Neural cell (in vitro differentiated cells): ENCODE measurements at regions not wholly inside any gene's neighbourhood (a gene's known extent, or its start where the extent isn't known, plus 50 kb on each side); places are given as distances from the start of the nearest gene placed in this dataset.

Experiments used
- H2AFZ ChIP-seq: fragments of 200-600, 300-800 bp; sonication (generic), shearing (Covaris generic); 2 replicates; pipeline ENCODE4 v1.6.0; 2014; ENCODE audit warnings: low read depth, mild to moderate bottlenecking, antibody characterized with exemption, low read length, moderate library complexity
- H3F3A ChIP-seq: fragments of 200-600 bp; shearing (Covaris generic); 2 replicates; pipeline ENCODE4 v1.6.1; 2016; ENCODE audit warnings: mild to moderate bottlenecking, moderate library complexity, mixed read lengths, antibody characterized with exemption, low read length; ENCODE audit not compliant: insufficient read depth, poor library complexity, severe bottlenecking
- H3K27ac ChIP-seq: fragments of 200-600, 300-800 bp; sonication (generic), shearing (Covaris generic); 2 replicates; pipeline ENCODE4 v1.5.1; 2014; ENCODE audit warnings: mild to moderate bottlenecking, low read length, moderate library complexity
- H3K27me3 ChIP-seq: fragments of 300-800, 200-600 bp; sonication (generic), shearing (Covaris generic); 2 replicates; pipeline ENCODE4 v1.6.0; 2014; ENCODE audit warnings: mild to moderate bottlenecking, low read depth, low read length, moderate library complexity; ENCODE audit not compliant: insufficient read depth
- H3K36me3 ChIP-seq: fragments of 300-800, 200-600 bp; sonication (generic), shearing (Covaris generic); 2 replicates; pipeline ENCODE4 v1.5.1; 2014; ENCODE audit warnings: mild to moderate bottlenecking, antibody characterized with exemption, low read length, moderate library complexity; ENCODE audit not compliant: insufficient read depth
- H3K4me2 ChIP-seq: fragments of 300-800, 200-600 bp; sonication (generic), shearing (Covaris generic); 2 replicates; pipeline ENCODE4 v1.6.0; 2014; ENCODE audit warnings: mild to moderate bottlenecking, low read length
- H3K4me3 ChIP-seq: fragments of 300-800, 200-600 bp; sonication (generic), shearing (Covaris generic); 2 replicates; pipeline ENCODE4 v1.5.1; 2014; ENCODE audit warnings: mild to moderate bottlenecking, low read length, moderate library complexity
- H3K79me2 ChIP-seq: fragments of 200-600 bp; shearing (Covaris generic); replicated peaks from 2 replicates; pipeline ENCODE4 v1.6.0; 2014; ENCODE audit warnings: mild to moderate bottlenecking, low read length, moderate library complexity; ENCODE audit not compliant: insufficient read depth
- H3K9ac ChIP-seq: fragments of 300-800, 200-600 bp; sonication (generic), shearing (Covaris generic); 2 replicates; pipeline ENCODE4 v1.6.1; 2016; ENCODE audit warnings: mild to moderate bottlenecking, low read length, mixed read lengths
- H3K9me2 ChIP-seq: fragments of 200-600 bp; shearing (Covaris generic); 2 replicates; pipeline ENCODE4 v1.6.1; 2016; ENCODE audit warnings: mild to moderate bottlenecking, low read length, mixed read lengths; ENCODE audit not compliant: insufficient read depth
- H3K9me3 ChIP-seq: fragments of 200-600, 300-800 bp; sonication (generic), shearing (Covaris generic); 2 replicates; pipeline ENCODE4 v1.6.1; 2016; ENCODE audit warnings: mild to moderate bottlenecking, mixed run types, low read length, moderate library complexity, mixed read lengths
- H4K20me1 ChIP-seq: fragments of 200-600 bp; shearing (Covaris generic); 2 replicates; pipeline ENCODE4 v1.6.1; 2016; ENCODE audit warnings: mild to moderate bottlenecking, mixed run types; ENCODE audit not compliant: insufficient read depth
- EP300 ChIP-seq: fragments of 450-650 bp; conservative IDR thresholded peaks from 2 replicates; pipeline ENCODE4 v1.6.1; 2014; ENCODE audit warnings: antibody characterized with exemption, mild to moderate bottlenecking, moderate library complexity; ENCODE audit not compliant: poor library complexity, severe bottlenecking
- EZH2 ChIP-seq: fragments of 200-600, 300-800 bp; shearing (Covaris generic), sonication (generic); IDR thresholded peaks from 2 replicates; pipeline ENCODE4 v1.6.1; 2014; ENCODE audit warnings: antibody characterized with exemption, low read length, borderline replicate concordance, mild to moderate bottlenecking; ENCODE audit not compliant: insufficient read depth, poor library complexity, severe bottlenecking
- MXI1 ChIP-seq: fragments of 450-650 bp; conservative IDR thresholded peaks from 2 replicates; pipeline ENCODE4 v1.6.1; 2014; ENCODE audit warnings: antibody characterized with exemption, mild to moderate bottlenecking; ENCODE audit not compliant: poor library complexity, severe bottlenecking
- POLR2AphosphoS5 ChIP-seq: IDR thresholded peaks from 2 replicates; pipeline ENCODE4 v1.6.1; 2012
- RAD21 ChIP-seq: fragments of 450-650 bp; conservative IDR thresholded peaks from 2 replicates; pipeline ENCODE4 v1.6.1; 2014; ENCODE audit warnings: antibody characterized with exemption, mild to moderate bottlenecking, moderate library complexity
- SMC3 ChIP-seq: fragments of 450-650 bp; conservative IDR thresholded peaks from 2 replicates; pipeline ENCODE4 v1.6.1; 2014; ENCODE audit warnings: antibody characterized with exemption, mild to moderate bottlenecking, moderate library complexity; ENCODE audit not compliant: poor library complexity
- TAF1 ChIP-seq: IDR thresholded peaks from 2 replicates; pipeline ENCODE4 v1.6.1; 2012; ENCODE audit warnings: low read depth
- TF ChIP-seq, protein P1 (sequence below): fragments of 450-650 bp; IDR thresholded peaks from 2 replicates; pipeline ENCODE4 v1.5.1; 2014; ENCODE audit warnings: antibody characterized with exemption, mild to moderate bottlenecking, moderate library complexity; ENCODE audit not compliant: poor library complexity, severe bottlenecking
- TF ChIP-seq, protein P2 (sequence below): IDR thresholded peaks from 2 replicates; pipeline ENCODE4 v1.6.1; 2012; ENCODE audit warnings: borderline replicate concordance

DNA sequence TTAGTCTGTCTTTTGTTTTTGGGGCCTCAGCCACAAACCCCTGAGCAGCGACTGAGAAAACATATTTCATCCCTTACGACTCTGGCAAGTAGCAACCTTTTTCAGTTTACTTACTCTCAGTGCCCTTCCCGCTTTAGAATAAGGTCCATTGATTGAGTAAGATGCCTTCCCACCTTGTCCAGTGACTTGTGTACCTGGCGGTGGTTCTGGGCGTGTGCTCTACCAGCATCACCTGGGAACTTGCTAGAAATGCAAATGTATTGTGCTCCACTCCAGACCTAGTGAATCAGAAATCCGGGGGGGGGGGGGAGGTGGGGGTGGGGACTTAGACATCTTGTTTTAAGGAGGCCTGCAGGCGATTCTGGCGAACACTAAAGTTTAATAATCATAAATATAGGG is 72.1 kb downstream of the S1PR1 start:
- Histone ChIP-seq H3K9me3 (no peaks in the 10 kb centered on the region), H3K4me2 (no peak overlapping the region), H3K27ac (no peak overlapping the region), H4K20me1 (no peaks in the 10 kb centered on the region), H2AFZ (no peak overlapping the region), H3K9me2 (no peaks in the 10 kb centered on the region), H3K4me3 (peak overlapping the region; percentile 61), H3K36me3 (no peaks in the 10 kb centered on the region), H3K9ac (no peak overlapping the region), H3F3A (no peaks in the 10 kb centered on the region), H3K79me2 (no peaks in the 10 kb centered on the region), H3K27me3 (no peaks in the 10 kb centered on the region)
- TF ChIP-seq EZH2 (no peak), MXI1 (no peak), EP300 (no peak), POLR2AphosphoS5 (no peak), TAF1 (no peak), RAD21 (no peak), SMC3 (no peak)
- TF ChIP-seq, protein P1, sequence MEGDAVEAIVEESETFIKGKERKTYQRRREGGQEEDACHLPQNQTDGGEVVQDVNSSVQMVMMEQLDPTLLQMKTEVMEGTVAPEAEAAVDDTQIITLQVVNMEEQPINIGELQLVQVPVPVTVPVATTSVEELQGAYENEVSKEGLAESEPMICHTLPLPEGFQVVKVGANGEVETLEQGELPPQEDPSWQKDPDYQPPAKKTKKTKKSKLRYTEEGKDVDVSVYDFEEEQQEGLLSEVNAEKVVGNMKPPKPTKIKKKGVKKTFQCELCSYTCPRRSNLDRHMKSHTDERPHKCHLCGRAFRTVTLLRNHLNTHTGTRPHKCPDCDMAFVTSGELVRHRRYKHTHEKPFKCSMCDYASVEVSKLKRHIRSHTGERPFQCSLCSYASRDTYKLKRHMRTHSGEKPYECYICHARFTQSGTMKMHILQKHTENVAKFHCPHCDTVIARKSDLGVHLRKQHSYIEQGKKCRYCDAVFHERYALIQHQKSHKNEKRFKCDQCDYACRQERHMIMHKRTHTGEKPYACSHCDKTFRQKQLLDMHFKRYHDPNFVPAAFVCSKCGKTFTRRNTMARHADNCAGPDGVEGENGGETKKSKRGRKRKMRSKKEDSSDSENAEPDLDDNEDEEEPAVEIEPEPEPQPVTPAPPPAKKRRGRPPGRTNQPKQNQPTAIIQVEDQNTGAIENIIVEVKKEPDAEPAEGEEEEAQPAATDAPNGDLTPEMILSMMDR, result no peak
- TF ChIP-seq, protein P2, sequence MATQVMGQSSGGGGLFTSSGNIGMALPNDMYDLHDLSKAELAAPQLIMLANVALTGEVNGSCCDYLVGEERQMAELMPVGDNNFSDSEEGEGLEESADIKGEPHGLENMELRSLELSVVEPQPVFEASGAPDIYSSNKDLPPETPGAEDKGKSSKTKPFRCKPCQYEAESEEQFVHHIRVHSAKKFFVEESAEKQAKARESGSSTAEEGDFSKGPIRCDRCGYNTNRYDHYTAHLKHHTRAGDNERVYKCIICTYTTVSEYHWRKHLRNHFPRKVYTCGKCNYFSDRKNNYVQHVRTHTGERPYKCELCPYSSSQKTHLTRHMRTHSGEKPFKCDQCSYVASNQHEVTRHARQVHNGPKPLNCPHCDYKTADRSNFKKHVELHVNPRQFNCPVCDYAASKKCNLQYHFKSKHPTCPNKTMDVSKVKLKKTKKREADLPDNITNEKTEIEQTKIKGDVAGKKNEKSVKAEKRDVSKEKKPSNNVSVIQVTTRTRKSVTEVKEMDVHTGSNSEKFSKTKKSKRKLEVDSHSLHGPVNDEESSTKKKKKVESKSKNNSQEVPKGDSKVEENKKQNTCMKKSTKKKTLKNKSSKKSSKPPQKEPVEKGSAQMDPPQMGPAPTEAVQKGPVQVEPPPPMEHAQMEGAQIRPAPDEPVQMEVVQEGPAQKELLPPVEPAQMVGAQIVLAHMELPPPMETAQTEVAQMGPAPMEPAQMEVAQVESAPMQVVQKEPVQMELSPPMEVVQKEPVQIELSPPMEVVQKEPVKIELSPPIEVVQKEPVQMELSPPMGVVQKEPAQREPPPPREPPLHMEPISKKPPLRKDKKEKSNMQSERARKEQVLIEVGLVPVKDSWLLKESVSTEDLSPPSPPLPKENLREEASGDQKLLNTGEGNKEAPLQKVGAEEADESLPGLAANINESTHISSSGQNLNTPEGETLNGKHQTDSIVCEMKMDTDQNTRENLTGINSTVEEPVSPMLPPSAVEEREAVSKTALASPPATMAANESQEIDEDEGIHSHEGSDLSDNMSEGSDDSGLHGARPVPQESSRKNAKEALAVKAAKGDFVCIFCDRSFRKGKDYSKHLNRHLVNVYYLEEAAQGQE, result no peak

DNA sequence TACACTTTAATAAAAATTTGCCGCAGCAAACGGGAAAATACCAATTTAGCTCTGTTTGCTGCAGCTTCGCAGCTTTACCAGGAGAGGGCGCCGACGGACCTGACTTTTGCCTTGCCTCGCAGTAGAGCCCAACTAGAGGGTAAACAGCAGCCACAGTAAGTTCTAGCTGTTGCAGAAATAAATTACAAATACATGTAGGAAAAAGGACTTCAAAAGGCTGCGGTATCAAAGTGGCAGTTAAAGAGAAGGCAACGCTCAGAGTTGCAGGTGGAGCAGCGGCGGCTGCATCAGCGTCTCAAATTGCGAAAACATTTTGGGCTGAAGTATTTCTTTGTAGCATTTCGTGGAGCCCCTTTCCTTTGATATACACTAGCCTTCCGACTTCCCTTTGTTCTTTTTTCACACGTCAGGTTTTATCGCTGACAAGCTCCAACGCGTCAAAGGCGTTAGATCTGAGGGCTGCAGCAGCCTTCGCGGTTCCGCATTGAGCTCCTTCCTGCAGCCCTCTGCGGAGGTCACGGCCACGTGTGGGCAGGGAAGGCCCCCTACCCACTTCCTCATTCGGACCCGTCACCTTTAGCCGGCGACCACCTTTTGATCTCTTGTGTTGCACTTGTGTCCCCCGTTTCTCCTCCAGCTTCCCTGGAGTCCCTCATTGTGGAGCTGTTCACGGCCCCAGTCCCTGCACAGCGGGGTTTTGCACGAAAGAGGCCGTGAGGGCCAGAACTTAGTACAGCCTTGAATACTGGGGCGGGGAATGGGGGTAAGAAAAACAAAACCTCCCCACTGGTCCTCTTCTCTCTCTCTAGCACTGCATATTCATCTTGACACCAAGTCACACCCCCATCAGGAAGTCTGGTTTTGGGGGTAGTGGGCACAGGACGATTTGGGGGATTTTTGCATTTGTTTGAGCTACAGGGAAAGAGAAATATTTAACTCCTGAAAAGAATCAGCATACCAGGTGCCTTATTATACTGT is 72.8 kb downstream of the S1PR1 start:
- Histone ChIP-seq H2AFZ (peak overlapping the region; percentile 15), H3K9ac (peak overlapping the region; percentile 59), H3K4me3 (peak overlapping the region; percentile 61), H3K36me3 (no peaks in the 10 kb centered on the region), H4K20me1 (no peaks in the 10 kb centered on the region), H3K4me2 (peak overlapping the region; percentile 10), H3K79me2 (no peaks in the 10 kb centered on the region), H3K27me3 (no peaks in the 10 kb centered on the region), H3K9me3 (no peaks in the 10 kb centered on the region), H3K27ac (peak overlapping the region; percentile 56), H3K9me2 (no peaks in the 10 kb centered on the region), H3F3A (no peaks in the 10 kb centered on the region)
- TF ChIP-seq TAF1 (no peak), EZH2 (no peak), EP300 (peak; percentile 62), RAD21 (peak; percentile 95), SMC3 (peak; percentile 96), MXI1 (peak; percentile 43), POLR2AphosphoS5 (peak; percentile 57)
- TF ChIP-seq, protein P2, result no peak
- TF ChIP-seq, protein P1, result peak; percentile 92
